ENCODE measurements at regions not wholly inside any gene's neighbourhood (a gene's known extent, or its start where the extent isn't known, plus 50 kb on each side); places are given as distances from the start of the nearest gene placed in this dataset.

GRCh38 chr10:89836840-89837164 lies 135.4 kb downstream of the KIF20B start:
- TF ChIP-seq EZH2 (IDR thresholded peaks at IDR 0.05; ENCODE audit: insufficient read depth, low read length): no peak
- TF ChIP-seq, protein P1, sequence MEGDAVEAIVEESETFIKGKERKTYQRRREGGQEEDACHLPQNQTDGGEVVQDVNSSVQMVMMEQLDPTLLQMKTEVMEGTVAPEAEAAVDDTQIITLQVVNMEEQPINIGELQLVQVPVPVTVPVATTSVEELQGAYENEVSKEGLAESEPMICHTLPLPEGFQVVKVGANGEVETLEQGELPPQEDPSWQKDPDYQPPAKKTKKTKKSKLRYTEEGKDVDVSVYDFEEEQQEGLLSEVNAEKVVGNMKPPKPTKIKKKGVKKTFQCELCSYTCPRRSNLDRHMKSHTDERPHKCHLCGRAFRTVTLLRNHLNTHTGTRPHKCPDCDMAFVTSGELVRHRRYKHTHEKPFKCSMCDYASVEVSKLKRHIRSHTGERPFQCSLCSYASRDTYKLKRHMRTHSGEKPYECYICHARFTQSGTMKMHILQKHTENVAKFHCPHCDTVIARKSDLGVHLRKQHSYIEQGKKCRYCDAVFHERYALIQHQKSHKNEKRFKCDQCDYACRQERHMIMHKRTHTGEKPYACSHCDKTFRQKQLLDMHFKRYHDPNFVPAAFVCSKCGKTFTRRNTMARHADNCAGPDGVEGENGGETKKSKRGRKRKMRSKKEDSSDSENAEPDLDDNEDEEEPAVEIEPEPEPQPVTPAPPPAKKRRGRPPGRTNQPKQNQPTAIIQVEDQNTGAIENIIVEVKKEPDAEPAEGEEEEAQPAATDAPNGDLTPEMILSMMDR (IDR thresholded peaks at IDR 0.05; ENCODE audit: insufficient read depth, low read depth, low read length): no peak
